ENCODE measurements at regions not wholly inside any gene's neighbourhood (a gene's known extent, or its start where the extent isn't known, plus 50 kb on each side); places are given as distances from the start of the nearest gene placed in this dataset.

DNA sequence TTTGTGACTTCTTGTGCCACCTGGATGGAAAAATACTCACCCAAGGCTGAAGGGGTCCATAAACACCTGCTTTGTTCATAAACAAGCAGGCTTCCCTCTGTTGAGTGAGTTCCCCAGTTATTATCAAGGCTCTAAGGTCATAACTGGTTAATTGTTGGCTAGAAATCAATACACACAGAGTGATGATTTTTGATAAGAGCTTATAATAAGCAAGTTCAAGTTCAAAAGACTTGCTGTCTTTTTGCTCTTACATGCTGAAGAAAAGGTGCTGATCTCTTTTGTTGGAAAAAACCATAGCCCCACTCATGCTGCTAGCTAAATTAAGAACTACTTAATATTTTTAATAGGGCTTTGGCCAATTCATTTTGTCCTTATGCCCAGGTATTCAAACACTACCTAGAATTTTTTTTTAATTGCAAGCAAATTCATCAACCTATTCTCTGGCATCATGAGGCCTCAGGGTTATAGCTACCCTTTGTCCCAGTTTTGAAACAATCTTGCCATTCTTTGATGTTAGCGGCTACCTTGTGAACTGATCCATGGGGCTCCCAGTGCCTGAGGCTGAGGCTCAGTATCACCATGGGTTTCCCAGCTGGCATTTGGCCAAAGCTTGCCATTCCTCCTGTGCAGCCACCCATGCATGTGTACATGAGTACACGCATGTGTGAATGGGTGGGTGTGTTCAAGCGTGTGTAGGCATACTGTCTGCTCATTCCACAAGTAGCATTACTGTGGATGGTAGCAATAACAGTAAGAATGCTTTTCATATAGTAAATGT lies 127.6 kb upstream of the LPP start:
- Histone ChIP-seq H3K36me3 (no peaks in the 10 kb centered on the region), H3K4me1 (peaks cover 0 to 16% (median 7%) of the 10 kb centered on the region in 4 donors), H3K9me3 (no peaks in the 10 kb centered on the region), H3K27ac (no peak overlapping the region), H3K4me3 (no peak overlapping the region), H3K27me3 (no peaks in the 10 kb centered on the region)
- DNase-seq, result no peak
- intact Hi-C loops (cut with DNase I; ENCODE audit: low total_unique reads), result no loop called here
- no peak for TF ChIP-seq CTCF (IDR thresholded peaks at IDR 0.05)

GRCh38 chr3:188031121-188031520 lies 122.8 kb upstream of the LPP start:
- Histone ChIP-seq H3K36me3 (no peaks in the 10 kb centered on the region), H3K4me1 (peaks cover 0 to 17% (median 7%) of the 10 kb centered on the region in 4 donors), H3K9me3 (no peaks in the 10 kb centered on the region), H3K4me3 (no peak overlapping the region), H3K27ac (no peak overlapping the region), H3K27me3 (no peaks in the 10 kb centered on the region)
- intact Hi-C loops (cut with DNase I; ENCODE audit: low total_unique reads), result no loop called here
- TF ChIP-seq CTCF (IDR thresholded peaks at IDR 0.05), result no peak
- DNase-seq, result no peak

GRCh38 chr3:188034989-188035388 lies 119.0 kb upstream of the LPP start:
- DNase-seq, result no peak
- Histone ChIP-seq H3K36me3 (no peaks in the 10 kb centered on the region), H3K27me3 (no peaks in the 10 kb centered on the region), H3K4me3 (no peak overlapping the region), H3K4me1 (peaks cover 0 to 35% (median 11%) of the 10 kb centered on the region in 4 donors), H3K9me3 (no peaks in the 10 kb centered on the region), H3K27ac (no peak overlapping the region)
- intact Hi-C loops (cut with DNase I; ENCODE audit: low total_unique reads), result no loop called here
- no peak for TF ChIP-seq CTCF (IDR thresholded peaks at IDR 0.05)

GRCh38 chr3:188036375-188037194 lies 117.4 kb upstream of the LPP start:
- Histone ChIP-seq H3K4me1 (peaks cover 0 to 20% (median 4%) of the 10 kb centered on the region in 4 donors), H3K36me3 (no peaks in the 10 kb centered on the region), H3K9me3 (no peaks in the 10 kb centered on the region), H3K4me3 (no peak overlapping the region), H3K27me3 (no peaks in the 10 kb centered on the region), H3K27ac (no peak overlapping the region)
- TF ChIP-seq CTCF (IDR thresholded peaks at IDR 0.05), result no peak
- DNase-seq, result no peak
- intact Hi-C loops (cut with DNase I; ENCODE audit: low total_unique reads), result no loop called here

- intact Hi-C loops (cut with DNase I; ENCODE audit: low total_unique reads), result no loop called here
- no peak for DNase-seq
- H3K36me3 ChIP-seq, result no peaks in the 10 kb centered on the region
- H3K4me1 ChIP-seq, result peaks cover 0 to 20% (median 4%) of the 10 kb centered on the region in 4 donors
- H3K27me3 ChIP-seq, result no peaks in the 10 kb centered on the region
- peak; percentile 33 to 35 for TF ChIP-seq CTCF (IDR thresholded peaks at IDR 0.05)
- H3K27ac ChIP-seq, result no peak overlapping the region
- peak overlapping the region; percentile 3 to 15 for H3K4me3 ChIP-seq
- H3K9me3 ChIP-seq, result no peaks in the 10 kb centered on the region
Observed at GRCh38 chr3:188037195-188037718, 116.7 kb upstream of the LPP start.
